Thoracic aorta (tissue), 2 donors: ENCODE measurements at regions not wholly inside any gene's neighbourhood (a gene's known extent, or its start where the extent isn't known, plus 50 kb on each side); places are given as distances from the start of the nearest gene placed in this dataset.

Source experiments
- ATAC-seq: fragments of 150-250 bp; one replicate; pipeline ENCODE4 v1.8.0; 2017; ENCODE audit warnings: low read depth; ENCODE audit not compliant: insufficient number of reproducible peaks, low FRiP score
- DNase-seq: peaks from one replicate; pipeline ENCODE4 v3.0.0-alpha.2; 2020; ENCODE audit warnings: low spot score
- H3K27ac ChIP-seq, 2 donors: fragments of 200-600 bp; sonication (generic); 1 replicate in 1 of 2; 2 replicates in 1 of 2; pipeline ENCODE4 v1.5.1; 2016; ENCODE audit warnings: mild to moderate bottlenecking in 2 of 2, moderate library complexity in 2 of 2
- H3K27me3 ChIP-seq: fragments of 200-600 bp; sonication (generic); replicated peaks from 2 replicates; pipeline ENCODE4 v1.6.0; 2016; ENCODE audit warnings: mild to moderate bottlenecking; ENCODE audit not compliant: insufficient read depth
- H3K36me3 ChIP-seq: fragments of 200-600 bp; sonication (generic); one replicate; pipeline ENCODE4 v1.5.1; 2016
- H3K4me1 ChIP-seq, 2 donors: fragments of 200-600 bp; sonication (generic); 1 replicate in 1 of 2; 2 replicates in 1 of 2; pipeline versions ENCODE4 v1.5.1 to v1.6.0; 2016; ENCODE audit warnings: low read depth in 2 of 2, mild to moderate bottlenecking in 1 of 2; ENCODE audit not compliant: control insufficient read depth in 1 of 2
- H3K4me3 ChIP-seq: fragments of 200-600 bp; sonication (generic); 2 replicates; pipeline ENCODE4 v1.5.1; 2016; ENCODE audit warnings: mild to moderate bottlenecking
- H3K9me3 ChIP-seq: fragments of 200-600 bp; sonication (generic); 2 replicates; pipeline ENCODE4 v1.5.1; 2016
- TF ChIP-seq, protein P1 (sequence below): fragments of 200-600 bp; sonication (generic); IDR thresholded peaks from one replicate; pipeline ENCODE4 v1.5.1; 2019; ENCODE audit warnings: antibody characterized with exemption

DNA sequence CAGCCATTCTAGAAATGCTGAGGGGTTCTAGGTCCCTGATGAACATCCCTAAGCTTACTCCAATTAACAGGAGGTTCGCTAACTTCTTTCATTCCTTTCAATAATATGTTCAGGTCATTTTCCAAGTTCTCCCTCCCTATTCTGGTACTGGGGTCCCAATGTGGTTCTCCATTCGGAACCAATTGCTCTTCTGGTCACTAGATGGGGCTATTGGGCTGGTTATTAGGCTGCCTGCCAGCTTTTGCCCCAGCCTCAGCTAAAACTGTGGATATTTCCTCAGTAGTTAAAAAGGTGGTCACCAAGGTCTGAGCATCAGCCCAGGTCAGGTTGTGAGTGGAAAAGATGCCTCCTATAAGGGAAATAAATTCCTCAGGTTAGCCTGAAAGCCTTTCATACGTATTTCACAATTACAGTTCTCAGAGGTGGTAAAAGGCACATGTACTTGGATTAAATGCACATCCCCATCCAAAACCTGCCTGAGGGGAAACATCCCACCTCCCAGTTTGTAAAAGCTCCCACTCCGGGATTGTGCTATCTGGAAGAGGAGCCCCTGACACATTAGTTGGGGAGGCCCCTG, 161.1 kb upstream of the CCDC179 start:
- ATAC-seq = no peak
- no peak for DNase-seq
- TF ChIP-seq, protein P1, sequence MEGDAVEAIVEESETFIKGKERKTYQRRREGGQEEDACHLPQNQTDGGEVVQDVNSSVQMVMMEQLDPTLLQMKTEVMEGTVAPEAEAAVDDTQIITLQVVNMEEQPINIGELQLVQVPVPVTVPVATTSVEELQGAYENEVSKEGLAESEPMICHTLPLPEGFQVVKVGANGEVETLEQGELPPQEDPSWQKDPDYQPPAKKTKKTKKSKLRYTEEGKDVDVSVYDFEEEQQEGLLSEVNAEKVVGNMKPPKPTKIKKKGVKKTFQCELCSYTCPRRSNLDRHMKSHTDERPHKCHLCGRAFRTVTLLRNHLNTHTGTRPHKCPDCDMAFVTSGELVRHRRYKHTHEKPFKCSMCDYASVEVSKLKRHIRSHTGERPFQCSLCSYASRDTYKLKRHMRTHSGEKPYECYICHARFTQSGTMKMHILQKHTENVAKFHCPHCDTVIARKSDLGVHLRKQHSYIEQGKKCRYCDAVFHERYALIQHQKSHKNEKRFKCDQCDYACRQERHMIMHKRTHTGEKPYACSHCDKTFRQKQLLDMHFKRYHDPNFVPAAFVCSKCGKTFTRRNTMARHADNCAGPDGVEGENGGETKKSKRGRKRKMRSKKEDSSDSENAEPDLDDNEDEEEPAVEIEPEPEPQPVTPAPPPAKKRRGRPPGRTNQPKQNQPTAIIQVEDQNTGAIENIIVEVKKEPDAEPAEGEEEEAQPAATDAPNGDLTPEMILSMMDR = no peak
- Histone ChIP-seq H3K36me3 (no peaks in the 10 kb centered on the region), H3K27me3 (no peaks in the 10 kb centered on the region), H3K4me3 (no peak overlapping the region), H3K9me3 (no peaks in the 10 kb centered on the region), H3K4me1 (no peaks in the 10 kb centered on the region), H3K27ac (no peak overlapping the region)

DNA sequence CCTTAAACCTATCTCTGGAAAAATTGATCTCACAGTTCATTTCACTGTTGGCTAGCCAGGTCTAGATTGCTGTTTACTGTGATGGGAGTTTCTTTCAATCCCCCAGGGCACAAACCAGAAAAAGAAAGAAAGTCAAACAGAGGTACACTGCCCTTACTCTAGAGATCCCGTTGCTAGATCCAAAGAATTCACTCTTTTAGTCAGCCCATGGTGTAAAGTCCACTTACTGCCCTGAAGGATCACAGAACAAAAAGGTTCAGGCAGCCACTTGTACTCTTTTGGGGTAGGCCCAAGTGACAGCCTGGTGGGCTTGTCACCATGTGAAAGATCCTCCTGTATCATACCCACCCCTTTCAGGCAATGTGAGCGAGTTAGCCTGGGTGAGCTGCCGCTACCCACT, 162.6 kb upstream of the CCDC179 start:
- no peaks in the 10 kb centered on the region for H3K4me1 ChIP-seq
- DNase-seq (no peak), ATAC-seq (no peak)
- no peak overlapping the region for H3K27ac ChIP-seq
- no peaks in the 10 kb centered on the region for H3K36me3 ChIP-seq
- no peaks in the 10 kb centered on the region for H3K9me3 ChIP-seq
- TF ChIP-seq, protein P1 = no peak
- H3K27me3 ChIP-seq = no peaks in the 10 kb centered on the region
- H3K4me3 ChIP-seq = no peak overlapping the region

DNA sequence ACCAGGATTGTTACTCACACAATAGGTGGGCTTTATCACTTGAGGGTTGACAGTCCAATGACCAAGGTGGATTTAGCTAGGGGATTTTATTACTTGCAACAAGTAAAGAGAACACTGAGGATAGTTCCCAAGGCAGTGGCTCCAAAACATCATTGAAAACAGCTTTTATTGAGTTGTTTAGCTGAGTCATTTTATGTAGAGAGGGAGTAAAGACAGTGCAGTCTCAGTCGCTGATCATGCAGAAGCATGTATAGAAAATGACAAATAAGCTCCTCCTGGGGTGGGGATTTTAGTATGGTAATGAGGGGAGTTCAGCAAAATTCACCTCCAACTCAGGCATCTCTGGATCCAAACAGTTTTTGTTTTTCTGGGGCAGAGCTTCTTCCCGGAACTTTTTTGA, 163.0 kb upstream of the CCDC179 start:
- no peak for ATAC-seq
- DNase-seq = no peak
- H3K27me3 ChIP-seq = no peaks in the 10 kb centered on the region
- no peak overlapping the region for H3K4me3 ChIP-seq
- no peaks in the 10 kb centered on the region for H3K4me1 ChIP-seq
- H3K36me3 ChIP-seq = no peaks in the 10 kb centered on the region
- TF ChIP-seq, protein P1 = no peak
- H3K27ac ChIP-seq = no peak overlapping the region
- no peaks in the 10 kb centered on the region for H3K9me3 ChIP-seq

DNA sequence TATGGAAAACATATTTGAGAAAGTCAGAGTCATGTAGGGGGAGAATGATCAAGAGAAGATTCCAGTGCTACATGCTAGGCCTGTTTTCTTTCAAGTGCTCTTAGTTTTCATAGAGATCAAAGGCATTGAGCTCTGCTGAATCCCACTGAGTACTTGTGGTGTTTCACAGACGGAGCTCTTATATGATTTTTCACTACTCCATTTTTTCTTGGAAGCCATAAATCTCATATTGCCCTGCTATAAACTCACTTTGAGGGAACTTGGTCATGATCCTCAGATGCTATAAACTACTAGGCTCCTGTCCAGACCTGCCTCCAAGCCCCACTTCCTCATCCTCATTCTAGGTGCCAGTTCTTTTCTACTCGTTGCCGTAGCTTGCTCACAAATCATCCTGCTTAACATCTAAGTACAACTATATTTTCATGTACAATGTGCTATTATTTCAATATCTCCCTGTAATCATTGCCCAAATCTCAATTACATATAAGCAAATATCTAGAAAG, 180.8 kb upstream of the CCDC179 start:
- Histone ChIP-seq H3K36me3 (no peaks in the 10 kb centered on the region), H3K4me1 (no peaks in the 10 kb centered on the region), H3K27ac (no peak overlapping the region), H3K9me3 (no peaks in the 10 kb centered on the region), H3K4me3 (no peak overlapping the region), H3K27me3 (no peaks in the 10 kb centered on the region)
- ATAC-seq = no peak
- no peak for DNase-seq
- TF ChIP-seq, protein P1 = no peak

DNA sequence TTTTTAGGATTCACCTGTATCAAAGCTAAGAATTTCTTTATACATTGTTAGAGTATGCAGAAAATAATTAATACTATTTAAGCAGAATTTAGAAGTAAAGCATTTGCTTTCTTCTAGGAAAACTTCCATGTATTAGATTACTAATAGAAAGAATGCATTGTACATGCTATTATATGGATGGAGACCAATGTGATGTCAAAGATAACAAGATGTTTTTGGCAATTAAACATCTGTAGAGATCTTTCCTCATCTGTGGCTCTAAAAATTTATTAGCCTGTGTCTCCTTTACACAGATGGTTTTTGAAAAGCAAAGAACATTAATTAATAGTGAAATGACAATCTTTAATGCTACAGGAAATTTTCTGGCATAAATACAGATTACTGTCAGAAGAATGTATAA, 198.4 kb upstream of the CCDC179 start:
- Histone ChIP-seq H3K4me3 (no peak overlapping the region), H3K27me3 (no peaks in the 10 kb centered on the region), H3K36me3 (no peaks in the 10 kb centered on the region), H3K4me1 (no peaks in the 10 kb centered on the region), H3K9me3 (no peaks in the 10 kb centered on the region), H3K27ac (no peak overlapping the region)
- ATAC-seq (no peak), DNase-seq (no peak)
- TF ChIP-seq, protein P1 = no peak
